GM19239 (cell line): ENCODE measurements at regions not wholly inside any gene's neighbourhood (a gene's known extent, or its start where the extent isn't known, plus 50 kb on each side); places are given as distances from the start of the nearest gene placed in this dataset.
"Not testable (repeated sequence)": the region's sequence is repeated elsewhere in the genome, so short reads cannot be mapped to it uniquely, and the experiment has no call there.

Experiments
- DNase-seq: peaks from one replicate; pipeline ENCODE4 v3.0.0; 2011; ENCODE audit warnings: low spot score; ENCODE audit not compliant: insufficient read length
- FAIRE-seq: peaks from 2 replicates; lab custom pipeline; 2011; peaks lifted over from hg19 to GRCh38; lab: Jason Lieb, UNC

- no peak for DNase-seq
- FAIRE-seq: no peak
Observed at GRCh38 chr4:81704461-81704860, 232.8 kb upstream of the RASGEF1B start.

GRCh38 chr4:81700189-81700588 is 228.5 kb upstream of the RASGEF1B start:
- no peak for DNase-seq
- no peak for FAIRE-seq

DNA sequence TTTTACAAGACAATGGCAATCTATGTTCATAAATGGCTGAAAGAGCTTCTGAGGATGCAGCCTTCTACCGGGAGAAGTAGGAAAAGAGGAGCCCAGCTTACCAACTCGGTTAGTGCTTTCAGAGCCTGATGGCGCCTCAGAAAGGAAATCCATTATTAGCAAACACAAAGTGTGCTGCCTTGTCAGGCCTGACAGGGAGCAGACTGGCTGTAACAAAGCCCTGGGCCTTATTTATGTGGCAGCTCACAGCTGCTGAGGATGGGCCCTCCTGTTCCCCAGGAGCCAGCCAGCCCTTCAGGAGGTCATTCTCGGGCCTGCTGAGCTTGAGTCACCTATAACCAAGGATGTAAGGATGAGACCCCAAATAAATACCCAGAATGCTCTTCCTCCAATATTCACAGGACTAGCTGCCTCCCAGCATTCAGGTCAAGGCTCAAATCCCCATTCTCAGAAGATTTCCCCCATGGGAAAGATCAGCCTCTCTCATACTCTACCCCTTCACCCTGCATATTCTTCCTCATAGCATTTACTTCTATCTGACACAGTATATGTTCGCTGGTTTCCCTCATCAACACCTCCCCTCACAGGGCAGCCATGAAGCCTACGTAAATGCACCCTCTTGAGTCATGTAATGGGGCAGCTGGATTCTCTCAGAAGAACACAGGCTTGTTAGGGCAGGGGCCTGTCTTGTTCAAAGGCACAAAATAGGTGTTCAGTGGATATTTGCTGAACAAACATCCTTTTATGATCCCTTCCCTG is 227.0 kb upstream of the RASGEF1B start:
- FAIRE-seq (no peak), DNase-seq (no peak)

GRCh38 chr4:81694176-81694913 is 222.6 kb upstream of the RASGEF1B start:
- FAIRE-seq (no peak), DNase-seq (no peak)

- no peak for FAIRE-seq
- DNase-seq: no peak
Observed at GRCh38 chr4:81690871-81691270, 219.2 kb upstream of the RASGEF1B start.

DNA sequence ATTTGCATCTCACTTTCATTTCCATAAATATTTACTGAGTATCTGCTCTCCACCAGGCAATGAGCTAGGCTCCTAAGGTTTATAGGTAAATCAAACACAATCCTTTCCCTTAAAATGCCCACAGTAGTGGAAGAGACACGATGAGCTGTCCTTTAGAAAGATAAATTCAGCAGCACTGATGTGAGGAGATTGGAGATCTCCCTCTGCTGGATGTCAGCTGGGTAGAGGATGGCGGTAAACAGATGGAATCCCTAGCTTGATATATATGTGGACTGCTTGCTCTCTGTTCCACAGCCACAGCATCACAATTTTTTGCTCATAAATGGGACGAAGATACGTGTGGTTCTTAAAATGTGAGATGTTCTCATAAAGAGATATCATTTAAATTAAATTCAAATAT is 216.4 kb upstream of the RASGEF1B start:
- FAIRE-seq (no peak), DNase-seq (no peak)

DNA sequence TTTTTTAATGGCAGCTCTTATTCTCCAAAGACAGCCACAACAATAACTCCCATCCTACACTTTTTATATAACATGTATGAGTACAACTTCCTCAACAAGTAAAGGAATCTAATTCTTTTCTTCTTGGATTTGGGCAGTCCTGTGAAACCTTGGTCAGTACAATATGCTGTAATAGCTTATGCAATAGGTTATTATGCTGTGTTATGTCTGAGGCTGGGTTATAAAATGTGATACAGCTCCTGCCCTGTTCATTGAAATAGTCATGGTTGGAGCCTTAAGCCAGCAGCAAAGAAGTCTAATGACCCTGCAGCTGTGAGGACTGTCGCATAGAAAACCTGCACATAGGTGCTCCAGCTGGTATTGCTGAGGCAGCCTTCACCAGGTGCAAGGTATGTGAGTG is 215.8 kb upstream of the RASGEF1B start:
- no peak for DNase-seq
- no peak for FAIRE-seq

DNA sequence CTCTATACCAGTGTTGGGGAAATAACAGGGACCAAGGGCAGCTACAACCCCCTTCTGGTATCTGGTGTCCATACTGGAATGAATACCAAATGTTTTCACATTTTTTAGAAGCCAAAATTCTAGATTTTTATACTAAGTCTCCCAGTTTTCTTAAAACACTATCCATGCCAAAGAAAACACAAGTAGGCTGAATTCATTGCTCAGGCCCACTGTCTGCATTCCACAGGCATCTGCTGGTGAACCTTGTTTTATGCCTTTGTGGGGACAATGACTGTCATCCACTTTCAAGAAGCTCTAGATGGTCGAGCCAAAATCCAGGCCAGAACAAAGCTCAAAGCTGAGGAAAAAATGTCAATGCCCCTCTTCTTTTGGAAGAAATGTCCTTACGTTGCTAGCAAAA is 213.4 kb upstream of the RASGEF1B start:
- FAIRE-seq: no peak
- DNase-seq: no peak

DNA sequence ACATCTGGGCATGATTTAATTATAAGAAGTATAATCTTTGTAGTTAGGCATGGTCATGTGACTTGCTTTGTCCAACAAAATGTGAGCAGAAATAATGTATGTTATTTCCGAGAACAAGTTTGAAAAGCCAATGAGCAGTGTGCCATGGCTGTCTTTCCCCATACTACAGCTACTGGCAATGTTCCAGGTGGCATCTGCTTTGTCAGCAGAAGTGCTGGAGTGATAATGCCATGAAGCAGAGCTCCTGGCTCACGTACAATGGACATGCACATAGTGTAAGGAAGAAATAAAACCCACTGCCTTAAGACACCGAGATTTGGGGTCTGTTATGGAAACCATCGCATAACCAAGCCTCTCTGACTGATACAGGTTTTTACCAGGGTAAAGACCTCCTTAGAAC is 212.6 kb upstream of the RASGEF1B start:
- no peak for DNase-seq
- FAIRE-seq: no peak

DNA sequence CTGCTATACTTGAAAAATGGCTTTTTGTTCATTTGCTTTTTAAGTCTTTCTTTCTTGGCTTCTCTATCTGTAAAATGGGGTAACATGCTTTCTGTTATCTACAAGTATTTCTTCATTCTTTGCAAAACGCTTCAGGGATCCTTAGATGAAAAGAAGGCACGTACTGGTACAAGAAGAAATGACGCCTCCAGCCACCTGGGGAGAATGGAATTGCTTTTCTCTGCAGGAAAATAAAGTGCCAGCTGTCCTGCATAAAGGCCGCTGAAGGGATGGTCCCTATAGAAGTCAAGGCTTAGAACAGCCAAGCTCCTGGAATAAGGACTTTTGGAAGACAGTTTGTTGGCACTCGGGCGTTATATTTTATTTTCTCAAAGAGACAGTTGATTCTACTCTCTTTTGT is 210.8 kb upstream of the RASGEF1B start:
- no peak for DNase-seq
- no peak for FAIRE-seq

GRCh38 chr4:81679315-81679714 is 207.6 kb upstream of the RASGEF1B start:
- DNase-seq: no peak
- FAIRE-seq: no peak

- DNase-seq (no peak), FAIRE-seq (no peak)
Observed at GRCh38 chr4:81678801-81679200, 207.1 kb upstream of the RASGEF1B start.

- no peak for FAIRE-seq
- no peak for DNase-seq
Observed at GRCh38 chr4:81676537-81676936, 204.8 kb upstream of the RASGEF1B start.

- no peak for FAIRE-seq
- DNase-seq: no peak
Observed at GRCh38 chr4:81675791-81676393, 204.2 kb upstream of the RASGEF1B start.

- no peak for FAIRE-seq
- no peak for DNase-seq
Observed at GRCh38 chr4:81673961-81674360, 202.3 kb upstream of the RASGEF1B start.

- not testable (repeated sequence) for FAIRE-seq, DNase-seq
Observed at GRCh38 chr4:81668328-81668727, 196.6 kb upstream of the RASGEF1B start.

DNA sequence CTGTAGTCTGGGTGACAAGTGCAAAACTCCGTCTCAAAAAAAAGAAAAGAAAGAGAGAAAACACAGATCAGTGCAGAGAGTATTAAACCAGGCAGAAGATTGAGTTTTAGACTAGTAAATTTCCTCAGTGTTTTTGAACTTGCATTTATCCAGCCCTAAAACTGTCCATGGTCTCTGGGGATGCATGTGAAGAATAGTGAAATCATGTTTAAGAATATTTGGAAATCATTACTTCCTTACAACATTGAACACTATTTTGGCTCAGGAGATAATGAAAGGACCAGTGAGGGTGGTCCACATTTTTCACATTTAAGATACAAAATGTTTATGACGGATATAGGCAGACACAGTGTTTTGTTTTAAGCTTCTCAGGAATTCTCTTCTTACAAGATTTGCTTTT is 195.8 kb upstream of the RASGEF1B start:
- DNase-seq: no peak
- no peak for FAIRE-seq

DNA sequence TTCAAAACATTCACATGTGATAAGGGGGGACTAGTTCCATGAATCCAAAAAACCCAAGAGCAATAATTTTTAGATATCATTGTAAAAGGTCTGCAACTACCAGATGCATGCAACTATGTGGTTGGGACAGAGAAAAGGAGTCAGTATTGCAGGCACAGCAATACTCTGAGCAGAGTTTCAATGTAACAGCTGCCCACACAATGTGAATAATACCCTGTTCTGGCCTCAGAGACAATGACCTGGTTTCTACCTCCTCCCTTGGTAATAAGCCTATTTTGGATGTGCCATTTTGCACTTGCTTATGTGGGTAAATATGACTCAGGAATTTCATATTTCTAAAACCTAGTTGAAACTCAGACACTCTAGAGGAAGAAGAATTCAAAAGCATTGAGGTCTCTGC is 194.8 kb upstream of the RASGEF1B start:
- no peak for DNase-seq
- no peak for FAIRE-seq

- FAIRE-seq (no peak), DNase-seq (no peak)
Observed at GRCh38 chr4:81665649-81666048, 193.9 kb upstream of the RASGEF1B start.

- DNase-seq (no peak), FAIRE-seq (no peak)
Observed at GRCh38 chr4:81665045-81665444, 193.3 kb upstream of the RASGEF1B start.

- no peak for FAIRE-seq
Observed at GRCh38 chr4:81664079-81664478, 192.4 kb upstream of the RASGEF1B start.

More at GRCh38 chr4:81664079-81664478, 192.4 kb upstream of the RASGEF1B start:
- DNase-seq: no peak
